ENCODE measurements at regions not wholly inside any gene's neighbourhood (a gene's known extent, or its start where the extent isn't known, plus 50 kb on each side); places are given as distances from the start of the nearest gene placed in this dataset.

DNA sequence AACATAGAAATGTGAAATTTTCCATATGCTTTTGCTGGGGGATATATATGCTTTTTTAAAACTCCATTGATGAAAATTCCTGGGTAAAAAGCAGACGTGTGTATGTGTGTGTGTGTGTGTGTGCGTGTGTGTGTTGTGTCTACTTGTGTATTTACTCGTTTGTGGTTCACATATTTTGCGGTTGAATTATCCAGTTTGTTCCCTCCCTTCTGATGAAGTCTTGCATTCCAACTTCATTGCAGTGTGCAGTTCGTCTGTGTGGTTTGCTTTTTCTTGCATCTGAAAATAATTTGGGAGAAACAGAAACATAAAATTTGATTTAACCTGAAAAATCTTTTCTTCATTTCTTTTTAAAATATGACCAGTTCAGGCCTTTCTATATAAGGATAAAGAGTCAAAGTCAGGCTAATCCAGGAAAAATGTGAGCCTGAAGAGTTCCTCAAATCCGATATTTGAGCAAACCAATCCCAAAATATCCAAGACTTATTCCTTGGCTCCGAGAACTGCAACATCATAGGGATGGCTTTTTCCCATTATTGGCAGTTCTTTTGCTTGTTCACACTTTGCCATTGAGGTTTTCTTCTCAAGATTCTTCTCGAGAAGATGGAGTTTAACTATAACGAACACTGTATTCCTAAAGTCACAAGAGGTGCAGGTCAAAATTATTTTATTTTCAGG is 202.2 kb upstream of the CCN2 start:
- intact Hi-C loops (cut with DNase I), result no loop called here
- Histone ChIP-seq H3K9me3 (no peaks in the 10 kb centered on the region), H3K27ac (replicated peaks in 1 of 4) (no peak overlapping the region), H3K4me1 (no peaks in the 10 kb centered on the region), H3K36me3 (no peaks in the 10 kb centered on the region), H3K27me3 (no peaks in the 10 kb centered on the region), H3K4me3 (no peak overlapping the region)
- WGBS, result 76% methylated on average over 9 of the region's 9 CpGs
- TF ChIP-seq EP300 (IDR thresholded peaks at IDR 0.05), result no peak
- TF ChIP-seq POLR2A (IDR thresholded peaks at IDR 0.05; ENCODE audit: low read depth), result no peak
- TF ChIP-seq POLR2AphosphoS5 (IDR thresholded peaks at IDR 0.05), result no peak
- TF ChIP-seq, protein P1, sequence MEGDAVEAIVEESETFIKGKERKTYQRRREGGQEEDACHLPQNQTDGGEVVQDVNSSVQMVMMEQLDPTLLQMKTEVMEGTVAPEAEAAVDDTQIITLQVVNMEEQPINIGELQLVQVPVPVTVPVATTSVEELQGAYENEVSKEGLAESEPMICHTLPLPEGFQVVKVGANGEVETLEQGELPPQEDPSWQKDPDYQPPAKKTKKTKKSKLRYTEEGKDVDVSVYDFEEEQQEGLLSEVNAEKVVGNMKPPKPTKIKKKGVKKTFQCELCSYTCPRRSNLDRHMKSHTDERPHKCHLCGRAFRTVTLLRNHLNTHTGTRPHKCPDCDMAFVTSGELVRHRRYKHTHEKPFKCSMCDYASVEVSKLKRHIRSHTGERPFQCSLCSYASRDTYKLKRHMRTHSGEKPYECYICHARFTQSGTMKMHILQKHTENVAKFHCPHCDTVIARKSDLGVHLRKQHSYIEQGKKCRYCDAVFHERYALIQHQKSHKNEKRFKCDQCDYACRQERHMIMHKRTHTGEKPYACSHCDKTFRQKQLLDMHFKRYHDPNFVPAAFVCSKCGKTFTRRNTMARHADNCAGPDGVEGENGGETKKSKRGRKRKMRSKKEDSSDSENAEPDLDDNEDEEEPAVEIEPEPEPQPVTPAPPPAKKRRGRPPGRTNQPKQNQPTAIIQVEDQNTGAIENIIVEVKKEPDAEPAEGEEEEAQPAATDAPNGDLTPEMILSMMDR (IDR thresholded peaks at IDR 0.05), result no peak
- DNase-seq (ENCODE audit: extremely low spot score), result no peak

DNA sequence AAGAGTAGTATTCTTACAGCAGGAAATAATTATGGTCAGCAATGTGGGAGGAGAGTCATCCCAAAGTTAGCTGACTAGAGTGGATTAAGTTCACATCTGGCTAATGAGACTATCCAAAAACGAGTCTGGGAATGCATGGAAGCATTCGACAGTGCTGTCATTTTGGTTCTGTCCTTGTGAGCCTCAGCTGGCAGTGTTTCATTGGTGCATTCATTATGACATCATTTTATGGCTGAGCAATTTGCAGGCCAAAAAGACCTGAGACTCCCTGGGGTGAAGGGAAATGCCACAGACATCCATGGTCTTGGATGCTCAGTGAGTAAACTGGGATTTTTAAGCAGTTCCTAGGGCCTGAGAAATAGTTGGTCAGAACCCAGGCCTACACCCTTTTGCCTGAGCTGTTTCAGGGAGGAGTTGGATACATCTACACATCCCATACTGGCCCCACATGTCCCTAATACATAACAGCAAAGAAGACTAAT is 196.4 kb upstream of the CCN2 start:
- WGBS, result 39% methylated on average over 2 of the region's 2 CpGs
- TF ChIP-seq EP300 (IDR thresholded peaks at IDR 0.05) (no peak), POLR2A (IDR thresholded peaks at IDR 0.05; ENCODE audit: low read depth) (no peak), POLR2AphosphoS5 (IDR thresholded peaks at IDR 0.05) (no peak)
- TF ChIP-seq, protein P1 (IDR thresholded peaks at IDR 0.05), result no peak
- no peak for DNase-seq (ENCODE audit: extremely low spot score)
- intact Hi-C loops (cut with DNase I), result no loop called here
- H3K36me3 ChIP-seq, result no peaks in the 10 kb centered on the region
- H3K27ac ChIP-seq (replicated peaks in 1 of 4), result no peak overlapping the region
- peaks cover 0 to 9% (median 0%) of the 10 kb centered on the region in 4 donors for H3K4me1 ChIP-seq
- H3K9me3 ChIP-seq, result no peaks in the 10 kb centered on the region
- H3K27me3 ChIP-seq, result no peaks in the 10 kb centered on the region
- no peak overlapping the region for H3K4me3 ChIP-seq

DNA sequence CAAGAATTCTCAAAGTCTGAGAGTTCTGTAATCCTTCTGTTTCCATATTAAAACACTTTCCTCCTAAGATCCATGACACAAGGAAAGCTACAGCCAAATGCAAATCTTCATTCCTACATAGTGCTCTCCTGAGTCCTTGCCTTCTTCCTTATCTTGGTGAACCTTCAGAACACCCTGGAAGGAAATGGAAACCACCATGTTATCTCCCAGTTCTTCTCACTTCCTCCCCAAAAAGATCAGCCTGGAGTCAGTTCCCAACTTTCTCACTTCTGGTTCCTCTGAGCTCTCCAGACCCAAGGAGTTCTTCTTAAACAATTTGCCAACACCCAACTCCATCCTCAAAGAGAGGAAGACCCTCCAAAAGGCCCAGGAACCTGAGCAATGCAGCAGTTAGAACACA is 193.3 kb upstream of the CCN2 start:
- no peak for DNase-seq (ENCODE audit: extremely low spot score)
- TF ChIP-seq EP300 (IDR thresholded peaks at IDR 0.05) (no peak), POLR2A (IDR thresholded peaks at IDR 0.05; ENCODE audit: low read depth) (no peak), POLR2AphosphoS5 (IDR thresholded peaks at IDR 0.05) (no peak)
- TF ChIP-seq, protein P1 (IDR thresholded peaks at IDR 0.05), result no peak
- Histone ChIP-seq H3K27me3 (no peaks in the 10 kb centered on the region), H3K27ac (replicated peaks in 1 of 4) (no peak overlapping the region), H3K4me3 (no peak overlapping the region), H3K36me3 (no peaks in the 10 kb centered on the region), H3K4me1 (peaks cover 0 to 9% (median 0%) of the 10 kb centered on the region in 4 donors), H3K9me3 (no peaks in the 10 kb centered on the region)
- intact Hi-C loops (cut with DNase I), result no loop called here

DNA sequence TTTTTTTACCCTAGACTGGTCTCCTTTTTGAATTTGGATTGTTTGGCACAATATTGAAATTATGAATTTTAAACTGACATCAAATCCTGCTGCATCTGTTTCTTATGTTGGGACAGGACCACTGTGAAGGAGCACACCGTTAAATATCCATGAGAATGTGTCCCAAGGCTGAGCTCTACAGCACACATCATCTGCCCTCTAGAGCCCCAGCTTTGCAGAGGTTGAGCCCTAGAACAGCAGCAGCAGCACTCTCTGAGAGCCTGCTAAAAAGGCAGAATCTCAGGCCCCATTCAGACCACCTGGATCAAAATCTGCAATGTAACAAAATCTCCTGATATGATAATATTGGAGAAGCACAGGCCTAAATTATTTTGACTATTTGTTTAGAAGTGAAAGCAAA is 192.1 kb upstream of the CCN2 start:
- Histone ChIP-seq H3K27me3 (no peaks in the 10 kb centered on the region), H3K4me1 (peaks cover 0 to 9% (median 0%) of the 10 kb centered on the region in 4 donors), H3K36me3 (no peaks in the 10 kb centered on the region), H3K27ac (replicated peaks in 1 of 4) (no peak overlapping the region), H3K9me3 (no peaks in the 10 kb centered on the region), H3K4me3 (no peak overlapping the region)
- no peak for DNase-seq (ENCODE audit: extremely low spot score)
- TF ChIP-seq, protein P1 (IDR thresholded peaks at IDR 0.05), result no peak
- TF ChIP-seq EP300 (IDR thresholded peaks at IDR 0.05), result no peak
- TF ChIP-seq POLR2A (IDR thresholded peaks at IDR 0.05; ENCODE audit: low read depth), result no peak
- no peak for TF ChIP-seq POLR2AphosphoS5 (IDR thresholded peaks at IDR 0.05)
- 80% methylated on average over 1 of the region's 1 CpG for WGBS
- intact Hi-C loops (cut with DNase I), result no loop called here

DNA sequence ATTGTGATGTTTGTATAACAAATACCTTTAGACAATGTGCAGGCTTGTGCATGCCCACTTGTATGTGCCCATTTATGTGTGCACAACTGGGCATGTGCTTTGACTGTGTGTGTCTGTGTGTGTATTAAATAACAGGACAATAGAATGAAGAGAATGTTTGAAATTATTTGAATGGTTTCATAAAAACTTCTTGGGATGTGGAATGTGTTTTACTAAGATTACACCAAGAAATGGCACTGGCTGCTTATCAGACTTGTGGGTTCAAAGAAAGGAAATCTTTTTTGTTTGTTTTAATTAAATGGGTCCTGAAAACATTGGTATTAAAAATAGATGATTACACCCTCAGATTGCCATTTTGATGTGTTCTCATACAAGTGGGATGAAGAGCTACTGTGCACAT is 191.6 kb upstream of the CCN2 start:
- TF ChIP-seq, protein P1 (IDR thresholded peaks at IDR 0.05), result no peak
- no peak for TF ChIP-seq EP300 (IDR thresholded peaks at IDR 0.05)
- no peak for TF ChIP-seq POLR2A (IDR thresholded peaks at IDR 0.05; ENCODE audit: low read depth)
- TF ChIP-seq POLR2AphosphoS5 (IDR thresholded peaks at IDR 0.05), result no peak
- H3K27ac ChIP-seq (replicated peaks in 1 of 4), result no peak overlapping the region
- no peak for DNase-seq (ENCODE audit: extremely low spot score)
- intact Hi-C loops (cut with DNase I), result no loop called here
- H3K36me3 ChIP-seq, result no peaks in the 10 kb centered on the region
- no peak overlapping the region for H3K4me3 ChIP-seq
- H3K4me1 ChIP-seq, result peaks cover 0 to 9% (median 0%) of the 10 kb centered on the region in 4 donors
- no peaks in the 10 kb centered on the region for H3K9me3 ChIP-seq
- no peaks in the 10 kb centered on the region for H3K27me3 ChIP-seq

Measured in esophagus muscularis mucosa (tissue), 4 donors.